Large intestine (tissue), 3 donors: ENCODE measurements at regions not wholly inside any gene's neighbourhood (a gene's known extent, or its start where the extent isn't known, plus 50 kb on each side); places are given as distances from the start of the nearest gene placed in this dataset.

ENCODE experiments used
- DNase-seq, 2 donors: peaks; one replicate each; pipeline versions ENCODE4 v3.0.0 to v3.0.0-alpha.2; 2013
- H3K27ac ChIP-seq: one replicate; pipeline ENCODE4 v1.5.1; 2013; ENCODE audit warnings: low read length
- H3K27me3 ChIP-seq: 2 replicates; pipeline ENCODE4 v1.6.1; 2013; ENCODE audit warnings: low read length; ENCODE audit not compliant: control insufficient read depth, insufficient read depth
- H3K36me3 ChIP-seq: 2 replicates; pipeline ENCODE4 v1.6.1; 2013; ENCODE audit warnings: low read length; ENCODE audit not compliant: control insufficient read depth, insufficient read depth
- H3K4me1 ChIP-seq: one replicate; pipeline ENCODE4 v1.6.1; 2013; ENCODE audit warnings: low read length; ENCODE audit not compliant: control insufficient read depth, insufficient read depth
- H3K4me3 ChIP-seq: one replicate; pipeline ENCODE4 v1.5.1; 2013; ENCODE audit warnings: low read length
- H3K9me3 ChIP-seq: one replicate; pipeline ENCODE4 v1.6.1; 2013; ENCODE audit warnings: mild to moderate bottlenecking, low read depth, low read length, moderate library complexity; ENCODE audit not compliant: control insufficient read depth
- WGBS: methylation state at CpG from one replicate; pipeline ENCODE4 v1.1.5; 2013; ENCODE audit warnings: low lambda C conversion rate; ENCODE audit not compliant: insufficient coverage; 5-methylcytosine and 5-hydroxymethylcytosine counted together

- H3K27me3 ChIP-seq = no peaks in the 10 kb centered on the region
- no peak overlapping the region for H3K4me3 ChIP-seq
- WGBS = no CpG with 5 or more reads among the region's 4 CpGs
- H3K36me3 ChIP-seq = no peaks in the 10 kb centered on the region
- no peak overlapping the region for H3K27ac ChIP-seq
- no peaks in the 10 kb centered on the region for H3K4me1 ChIP-seq
- peaks cover 8% of the 10 kb centered on the region for H3K9me3 ChIP-seq
- DNase-seq = no peak
Measured at GRCh38 chr15:25987638-25988037, 124.5 kb upstream of the ATP10A start.

GRCh38 chr15:25985165-25985564 is 122.0 kb upstream of the ATP10A start:
- peaks cover 8% of the 10 kb centered on the region for H3K9me3 ChIP-seq
- no peak overlapping the region for H3K27ac ChIP-seq
- no peaks in the 10 kb centered on the region for H3K36me3 ChIP-seq
- WGBS = no CpG with 5 or more reads among the region's 4 CpGs
- H3K4me3 ChIP-seq = no peak overlapping the region
- DNase-seq = no peak
- no peaks in the 10 kb centered on the region for H3K27me3 ChIP-seq
- H3K4me1 ChIP-seq = no peaks in the 10 kb centered on the region

- no CpG with 5 or more reads among the region's 6 CpGs for WGBS
- H3K4me3 ChIP-seq = no peak overlapping the region
- DNase-seq = no peak
- no peaks in the 10 kb centered on the region for H3K9me3 ChIP-seq
- no peaks in the 10 kb centered on the region for H3K36me3 ChIP-seq
- H3K27ac ChIP-seq = no peak overlapping the region
- H3K4me1 ChIP-seq = no peaks in the 10 kb centered on the region
- no peaks in the 10 kb centered on the region for H3K27me3 ChIP-seq
Measured at GRCh38 chr15:25982736-25983135, 119.6 kb upstream of the ATP10A start.

GRCh38 chr15:25981114-25981513 is 118.0 kb upstream of the ATP10A start:
- WGBS = 88% methylated on average over 1 of the region's 3 CpGs

GRCh38 chr15:25972141-25972675 is 109.1 kb upstream of the ATP10A start:
- no peaks in the 10 kb centered on the region for H3K4me1 ChIP-seq
- no peak overlapping the region for H3K27ac ChIP-seq
- H3K9me3 ChIP-seq = no peaks in the 10 kb centered on the region
- WGBS = 83% methylated on average over 1 of the region's 4 CpGs
- no peaks in the 10 kb centered on the region for H3K36me3 ChIP-seq
- no peak for DNase-seq
- no peak overlapping the region for H3K4me3 ChIP-seq
- H3K27me3 ChIP-seq = no peaks in the 10 kb centered on the region

More at GRCh38 chr15:25981114-25981513, 118.0 kb upstream of the ATP10A start:
- H3K4me3 ChIP-seq = no peak overlapping the region
- H3K9me3 ChIP-seq = no peaks in the 10 kb centered on the region
- no peaks in the 10 kb centered on the region for H3K4me1 ChIP-seq
- H3K27me3 ChIP-seq = no peaks in the 10 kb centered on the region
- H3K27ac ChIP-seq = no peak overlapping the region
- DNase-seq = no peak
- no peaks in the 10 kb centered on the region for H3K36me3 ChIP-seq

GRCh38 chr15:25971053-25971452 is 107.9 kb upstream of the ATP10A start:
- no peaks in the 10 kb centered on the region for H3K9me3 ChIP-seq
- H3K27me3 ChIP-seq = no peaks in the 10 kb centered on the region
- no peaks in the 10 kb centered on the region for H3K4me1 ChIP-seq
- 75% methylated on average over 1 of the region's 6 CpGs for WGBS
- no peak for DNase-seq
- H3K36me3 ChIP-seq = no peaks in the 10 kb centered on the region
- no peak overlapping the region for H3K27ac ChIP-seq
- H3K4me3 ChIP-seq = no peak overlapping the region

GRCh38 chr15:25969886-25970285 is 106.8 kb upstream of the ATP10A start:
- Histone ChIP-seq H3K4me1 (no peaks in the 10 kb centered on the region), H3K27ac (no peak overlapping the region), H3K27me3 (no peaks in the 10 kb centered on the region), H3K4me3 (no peak overlapping the region), H3K9me3 (no peaks in the 10 kb centered on the region), H3K36me3 (no peaks in the 10 kb centered on the region)
- 57% methylated on average over 1 of the region's 4 CpGs for WGBS
- no peak for DNase-seq

- DNase-seq = no peak
- H3K4me3 ChIP-seq = no peak overlapping the region
- H3K27me3 ChIP-seq = no peaks in the 10 kb centered on the region
- no peaks in the 10 kb centered on the region for H3K9me3 ChIP-seq
- no peak overlapping the region for H3K27ac ChIP-seq
- no peaks in the 10 kb centered on the region for H3K4me1 ChIP-seq
- H3K36me3 ChIP-seq = no peaks in the 10 kb centered on the region
- whole genome bisulfite sequencing = no CpG with 5 or more reads among the region's 3 CpGs
Measured at GRCh38 chr15:25967116-25967515, 104.0 kb upstream of the ATP10A start.

- no peaks in the 10 kb centered on the region for H3K27me3 ChIP-seq
- WGBS = no CpG with 5 or more reads among the region's 5 CpGs
Measured at GRCh38 chr15:25965326-25965725, 102.2 kb upstream of the ATP10A start.

GRCh38 chr15:25960273-25960672 is 97.1 kb upstream of the ATP10A start:
- Histone ChIP-seq H3K27me3 (no peaks in the 10 kb centered on the region), H3K4me1 (no peaks in the 10 kb centered on the region), H3K4me3 (no peak overlapping the region), H3K36me3 (no peaks in the 10 kb centered on the region), H3K27ac (no peak overlapping the region), H3K9me3 (peaks cover 7% of the 10 kb centered on the region)
- 60% methylated on average over 1 of the region's 5 CpGs for WGBS
- no peak for DNase-seq

More at GRCh38 chr15:25965326-25965725, 102.2 kb upstream of the ATP10A start:
- no peak overlapping the region for H3K4me3 ChIP-seq
- no peaks in the 10 kb centered on the region for H3K4me1 ChIP-seq
- no peak overlapping the region for H3K27ac ChIP-seq
- no peaks in the 10 kb centered on the region for H3K9me3 ChIP-seq
- no peak for DNase-seq
- no peaks in the 10 kb centered on the region for H3K36me3 ChIP-seq

GRCh38 chr15:25959100-25959499 is 96.0 kb upstream of the ATP10A start:
- Histone ChIP-seq H3K27ac (no peak overlapping the region), H3K36me3 (no peaks in the 10 kb centered on the region), H3K4me3 (no peak overlapping the region), H3K27me3 (no peaks in the 10 kb centered on the region), H3K9me3 (peaks cover 7% of the 10 kb centered on the region), H3K4me1 (no peaks in the 10 kb centered on the region)
- DNase-seq = no peak
- WGBS = no CpG with 5 or more reads among the region's 1 CpG
